ENCODE measurements at regions not wholly inside any gene's neighbourhood (a gene's known extent, or its start where the extent isn't known, plus 50 kb on each side); places are given as distances from the start of the nearest gene placed in this dataset.

DNA sequence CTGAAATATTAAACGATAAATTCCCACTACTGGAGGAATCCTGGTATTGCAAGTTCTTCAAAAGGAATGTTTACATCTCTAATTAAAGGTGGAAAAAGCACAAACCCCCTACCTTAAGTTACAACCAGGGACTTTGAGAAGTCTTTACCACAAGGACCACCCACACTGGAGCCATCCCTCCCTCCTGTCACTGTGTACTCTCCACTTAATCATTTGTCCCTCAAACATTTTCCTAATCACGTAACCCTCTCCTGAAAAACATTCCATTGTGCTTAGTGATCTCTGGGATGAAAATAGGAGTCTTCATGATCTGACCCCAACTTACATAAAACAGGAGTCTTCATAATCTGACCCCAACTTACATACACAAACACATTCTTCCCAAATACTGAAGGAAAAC, 85.7 kb downstream of the SUCLG1 start:
- TF ChIP-seq, protein P1, sequence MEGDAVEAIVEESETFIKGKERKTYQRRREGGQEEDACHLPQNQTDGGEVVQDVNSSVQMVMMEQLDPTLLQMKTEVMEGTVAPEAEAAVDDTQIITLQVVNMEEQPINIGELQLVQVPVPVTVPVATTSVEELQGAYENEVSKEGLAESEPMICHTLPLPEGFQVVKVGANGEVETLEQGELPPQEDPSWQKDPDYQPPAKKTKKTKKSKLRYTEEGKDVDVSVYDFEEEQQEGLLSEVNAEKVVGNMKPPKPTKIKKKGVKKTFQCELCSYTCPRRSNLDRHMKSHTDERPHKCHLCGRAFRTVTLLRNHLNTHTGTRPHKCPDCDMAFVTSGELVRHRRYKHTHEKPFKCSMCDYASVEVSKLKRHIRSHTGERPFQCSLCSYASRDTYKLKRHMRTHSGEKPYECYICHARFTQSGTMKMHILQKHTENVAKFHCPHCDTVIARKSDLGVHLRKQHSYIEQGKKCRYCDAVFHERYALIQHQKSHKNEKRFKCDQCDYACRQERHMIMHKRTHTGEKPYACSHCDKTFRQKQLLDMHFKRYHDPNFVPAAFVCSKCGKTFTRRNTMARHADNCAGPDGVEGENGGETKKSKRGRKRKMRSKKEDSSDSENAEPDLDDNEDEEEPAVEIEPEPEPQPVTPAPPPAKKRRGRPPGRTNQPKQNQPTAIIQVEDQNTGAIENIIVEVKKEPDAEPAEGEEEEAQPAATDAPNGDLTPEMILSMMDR (IDR thresholded peaks at IDR 0.05), result no peak
- TF ChIP-seq POLR2A (IDR thresholded peaks at IDR 0.05), result no peak
